Gastrocnemius medialis (tissue), 4 donors: ENCODE measurements at regions not wholly inside any gene's neighbourhood (a gene's known extent, or its start where the extent isn't known, plus 50 kb on each side); places are given as distances from the start of the nearest gene placed in this dataset.

Experiments
- ATAC-seq, 2 donors: fragments of 150-250 bp; one replicate each; pipeline ENCODE4 v1.9.1; 2016
- DNase-seq, 2 donors: peaks; one replicate each; pipeline ENCODE4 v3.0.0-alpha.2; 2019
- H3K27ac ChIP-seq, 4 donors: fragments of 200-600 bp; sonication (generic); 1 replicate in 1 of 4; 2 replicates in 3 of 4; pipeline ENCODE4 v1.5.1; 2016 to 2018; ENCODE audit warnings: mild to moderate bottlenecking in 2 of 4, moderate library complexity in 1 of 4
- H3K27me3 ChIP-seq, 3 donors: fragments of 200-600 bp; sonication (generic) in 2 of 3; 1 replicate in 1 of 3; 2 replicates in 2 of 3; pipeline versions ENCODE4 v1.5.1 to v1.6.0; 2016 to 2019; ENCODE audit warnings: mild to moderate bottlenecking in 1 of 3, moderate library complexity in 1 of 3
- H3K36me3 ChIP-seq, 2 donors: fragments of 200-600 bp; sonication (generic) in 1 of 2; one replicate each; pipeline ENCODE4 v1.5.1; 2017 to 2018
- H3K4me1 ChIP-seq, 2 donors: fragments of 200-600 bp; sonication (generic) in 1 of 2; one replicate each; pipeline ENCODE4 v1.5.1; 2016 to 2017; ENCODE audit warnings: mild to moderate bottlenecking in 2 of 2
- H3K4me3 ChIP-seq, 4 donors: fragments of 200-600 bp; sonication (generic) in 3 of 4; 1 replicate in 1 of 4; 2 replicates in 3 of 4; pipeline ENCODE4 v1.5.1; 2016 to 2019; ENCODE audit warnings: mild to moderate bottlenecking in 2 of 4
- H3K9me3 ChIP-seq, 3 donors: fragments of 200-600 bp; sonication (generic) in 2 of 3; 1 replicate in 1 of 3; 2 replicates in 2 of 3; pipeline ENCODE4 v1.5.1; 2016 to 2019
- POLR2A ChIP-seq, 2 donors: fragments of 450-650 bp; IDR thresholded peaks; one replicate each; pipeline ENCODE4 v1.6.1; 2017; ENCODE audit warnings: antibody characterized with exemption in 2 of 2, mild to moderate bottlenecking in 2 of 2, moderate library complexity in 2 of 2
- in situ Hi-C, 4 donors: fragments of 200-750 bp; cut with MboI; loops; one replicate each; pipeline versions ENCODE4 v1.15.0 to v1.8.0; 2017; ENCODE audit warnings: low sequenced_read_pairs in 4 of 4
- intact Hi-C: fragments of 100-400 bp; cut with DNase I; formaldehyde crosslinking; loops from one replicate; pipeline ENCODE4 v1.15.1; 2023; ENCODE audit warnings: low total_unique reads
- TF ChIP-seq, protein P1 (sequence below), 5 experiments: fragments of 450-650 bp in 3 of 5; fragments of 200-600 bp in 2 of 5; sonication (generic) in 2 of 5; IDR thresholded peaks in 4 of 5; conservative IDR thresholded peaks in 1 of 5; 1 replicate in 4 of 5; 2 replicates in 1 of 5; pipeline ENCODE4 v1.5.1; 2016 to 2019; ENCODE audit warnings: antibody characterized with exemption in 5 of 5, mild to moderate bottlenecking in 3 of 5, moderate library complexity in 3 of 5

DNA sequence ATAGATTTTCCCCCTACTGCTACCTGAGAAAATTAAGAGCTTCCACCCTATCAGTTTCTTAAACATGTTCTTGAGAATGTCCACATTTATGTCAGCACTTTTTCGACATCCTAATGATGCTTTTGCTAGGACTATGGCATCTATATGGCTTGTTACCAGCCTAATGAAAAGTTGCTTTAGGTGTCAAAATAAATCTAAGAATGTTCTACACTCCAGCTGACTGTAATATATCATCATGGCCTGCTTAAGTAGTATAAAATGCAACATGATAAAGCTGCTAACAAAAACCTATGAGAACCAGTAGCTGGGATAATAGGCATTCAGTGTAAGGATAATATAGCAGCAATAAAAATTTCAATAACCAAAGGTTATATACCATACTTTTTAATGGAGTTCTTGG, 1983.5 kb upstream of the CELF4 start:
- no peaks in the 10 kb centered on the region for H3K27me3 ChIP-seq
- H3K4me1 ChIP-seq = no peaks in the 10 kb centered on the region
- DNase-seq = no peak
- in situ Hi-C loops = no loop called here
- H3K36me3 ChIP-seq = no peaks in the 10 kb centered on the region
- no peak overlapping the region for H3K4me3 ChIP-seq
- no peaks in the 10 kb centered on the region for H3K9me3 ChIP-seq
- TF ChIP-seq POLR2A (IDR thresholded peaks at IDR 0.05) = no peak
- TF ChIP-seq, protein P1, sequence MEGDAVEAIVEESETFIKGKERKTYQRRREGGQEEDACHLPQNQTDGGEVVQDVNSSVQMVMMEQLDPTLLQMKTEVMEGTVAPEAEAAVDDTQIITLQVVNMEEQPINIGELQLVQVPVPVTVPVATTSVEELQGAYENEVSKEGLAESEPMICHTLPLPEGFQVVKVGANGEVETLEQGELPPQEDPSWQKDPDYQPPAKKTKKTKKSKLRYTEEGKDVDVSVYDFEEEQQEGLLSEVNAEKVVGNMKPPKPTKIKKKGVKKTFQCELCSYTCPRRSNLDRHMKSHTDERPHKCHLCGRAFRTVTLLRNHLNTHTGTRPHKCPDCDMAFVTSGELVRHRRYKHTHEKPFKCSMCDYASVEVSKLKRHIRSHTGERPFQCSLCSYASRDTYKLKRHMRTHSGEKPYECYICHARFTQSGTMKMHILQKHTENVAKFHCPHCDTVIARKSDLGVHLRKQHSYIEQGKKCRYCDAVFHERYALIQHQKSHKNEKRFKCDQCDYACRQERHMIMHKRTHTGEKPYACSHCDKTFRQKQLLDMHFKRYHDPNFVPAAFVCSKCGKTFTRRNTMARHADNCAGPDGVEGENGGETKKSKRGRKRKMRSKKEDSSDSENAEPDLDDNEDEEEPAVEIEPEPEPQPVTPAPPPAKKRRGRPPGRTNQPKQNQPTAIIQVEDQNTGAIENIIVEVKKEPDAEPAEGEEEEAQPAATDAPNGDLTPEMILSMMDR (IDR thresholded peaks at IDR 0.05 in 4 of 5, conservative IDR thresholded peaks at IDR 0.05 in 1 of 5) = no peak
- no peak for ATAC-seq
- intact Hi-C loops = no loop called here
- H3K27ac ChIP-seq = no peak overlapping the region

DNA sequence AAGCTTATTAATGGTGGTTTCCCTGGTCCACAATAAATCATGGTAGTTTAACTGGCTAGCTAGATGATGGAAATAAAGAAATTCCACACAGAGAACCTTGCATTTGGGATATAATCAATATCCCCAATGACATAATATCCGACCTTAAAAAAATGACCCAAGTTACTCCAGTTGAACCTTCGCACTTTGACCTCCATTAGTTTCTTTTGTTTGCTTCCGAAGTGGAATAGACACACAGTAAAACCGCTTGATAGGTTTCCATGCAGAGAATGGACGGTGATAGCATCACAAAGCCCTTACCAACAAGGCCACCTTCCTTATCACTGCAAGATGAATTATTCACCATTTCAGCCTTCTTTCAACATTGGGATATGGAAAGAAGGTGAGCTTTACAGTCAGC, 1966.1 kb upstream of the CELF4 start:
- ATAC-seq = no peak
- Histone ChIP-seq H3K4me3 (no peak overlapping the region), H3K27ac (no peak overlapping the region), H3K27me3 (no peaks in the 10 kb centered on the region), H3K9me3 (no peaks in the 10 kb centered on the region), H3K4me1 (no peaks in the 10 kb centered on the region), H3K36me3 (no peaks in the 10 kb centered on the region)
- in situ Hi-C loops = no loop called here
- DNase-seq = no peak
- intact Hi-C loops = no loop called here
- TF ChIP-seq POLR2A (IDR thresholded peaks at IDR 0.05) = no peak
- TF ChIP-seq, protein P1 (IDR thresholded peaks at IDR 0.05 in 4 of 5, conservative IDR thresholded peaks at IDR 0.05 in 1 of 5) = no peak

DNA sequence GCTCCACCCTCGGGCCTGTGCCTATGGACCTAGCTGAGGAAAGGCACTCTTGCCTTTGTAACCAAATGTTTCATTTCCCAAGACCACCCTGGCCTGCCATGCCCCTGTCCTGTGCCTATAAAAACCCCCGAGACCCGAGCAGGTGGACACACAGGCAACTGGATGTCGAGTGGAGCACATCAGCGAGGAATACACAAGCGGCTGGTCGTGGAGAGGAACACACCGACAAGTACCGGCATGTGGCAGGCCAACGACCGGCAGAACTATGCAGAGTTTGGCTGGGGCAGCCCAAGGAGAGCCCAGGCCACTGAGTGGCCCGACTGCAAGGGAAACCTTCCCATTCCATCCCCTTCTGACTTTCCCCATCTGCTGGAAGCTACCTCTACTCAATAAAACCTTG, 1963.8 kb upstream of the CELF4 start:
- TF ChIP-seq POLR2A (IDR thresholded peaks at IDR 0.05) = no peak
- TF ChIP-seq, protein P1 (IDR thresholded peaks at IDR 0.05 in 4 of 5, conservative IDR thresholded peaks at IDR 0.05 in 1 of 5) = no peak
- no peak for DNase-seq
- no peak for ATAC-seq
- H3K36me3 ChIP-seq = no peaks in the 10 kb centered on the region
- no peaks in the 10 kb centered on the region for H3K4me1 ChIP-seq
- no peaks in the 10 kb centered on the region for H3K9me3 ChIP-seq
- H3K27ac ChIP-seq = no peak overlapping the region
- intact Hi-C loops (no loop called here), in situ Hi-C loops (no loop called here)
- no peaks in the 10 kb centered on the region for H3K27me3 ChIP-seq
- H3K4me3 ChIP-seq = no peak overlapping the region

DNA sequence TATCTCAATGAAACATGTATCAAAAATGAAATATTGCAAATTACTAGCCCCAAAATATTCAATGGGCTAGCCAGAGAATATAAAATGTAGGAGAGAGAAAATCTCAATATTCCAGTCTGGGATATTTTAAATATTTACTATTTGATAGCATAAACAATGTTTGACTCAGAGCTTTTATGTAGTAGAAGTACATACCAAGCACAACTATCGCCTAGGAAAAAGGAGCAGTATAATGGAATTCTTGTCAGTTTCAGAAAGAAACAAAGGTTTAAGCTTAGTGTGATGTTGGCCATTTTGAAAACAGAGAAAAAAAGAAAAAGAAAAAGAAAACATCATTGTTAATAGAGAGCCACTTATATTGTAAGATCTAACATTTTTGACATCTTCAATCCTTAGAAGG, 1961.9 kb upstream of the CELF4 start:
- H3K27me3 ChIP-seq = no peaks in the 10 kb centered on the region
- no peak overlapping the region for H3K4me3 ChIP-seq
- no peaks in the 10 kb centered on the region for H3K36me3 ChIP-seq
- no peak for DNase-seq
- H3K9me3 ChIP-seq = no peaks in the 10 kb centered on the region
- in situ Hi-C loops (no loop called here), intact Hi-C loops (no loop called here)
- ATAC-seq = no peak
- TF ChIP-seq POLR2A (IDR thresholded peaks at IDR 0.05) = no peak
- TF ChIP-seq, protein P1 (IDR thresholded peaks at IDR 0.05 in 4 of 5, conservative IDR thresholded peaks at IDR 0.05 in 1 of 5) = no peak
- no peak overlapping the region for H3K27ac ChIP-seq
- H3K4me1 ChIP-seq = no peaks in the 10 kb centered on the region

DNA sequence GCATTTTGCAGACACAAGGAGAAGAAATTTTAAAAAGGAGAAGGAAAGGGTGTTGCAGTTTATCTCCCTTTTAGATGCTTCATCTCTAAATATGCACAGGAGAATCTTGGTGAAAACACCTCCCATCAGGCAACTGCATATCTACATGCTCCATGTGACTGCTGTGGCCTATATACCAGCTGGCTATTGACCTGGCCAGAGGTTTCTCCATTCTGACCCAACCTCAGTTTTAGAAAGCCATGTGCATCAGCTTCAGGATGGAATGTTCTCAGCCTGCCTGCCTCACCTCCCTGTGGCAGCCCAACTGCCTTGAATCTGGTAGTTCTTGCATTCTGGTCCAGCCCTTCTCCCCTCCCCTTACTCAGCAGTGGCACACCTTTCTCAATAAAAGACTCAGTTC, 1958.8 kb upstream of the CELF4 start:
- intact Hi-C loops = no loop called here
- no peak for DNase-seq
- no peak for ATAC-seq
- Histone ChIP-seq H3K27ac (no peak overlapping the region), H3K27me3 (no peaks in the 10 kb centered on the region), H3K4me1 (no peaks in the 10 kb centered on the region), H3K4me3 (no peak overlapping the region), H3K9me3 (no peaks in the 10 kb centered on the region), H3K36me3 (no peaks in the 10 kb centered on the region)
- TF ChIP-seq, protein P1 (IDR thresholded peaks at IDR 0.05 in 4 of 5, conservative IDR thresholded peaks at IDR 0.05 in 1 of 5) = no peak
- no peak for TF ChIP-seq POLR2A (IDR thresholded peaks at IDR 0.05)
- in situ Hi-C loops = no loop called here
